ENCODE measurements at regions not wholly inside any gene's neighbourhood (a gene's known extent, or its start where the extent isn't known, plus 50 kb on each side); places are given as distances from the start of the nearest gene placed in this dataset.
"Not testable (repeated sequence)": the region's sequence is repeated elsewhere in the genome, so short reads cannot be mapped to it uniquely, and the experiment has no call there.

DNA sequence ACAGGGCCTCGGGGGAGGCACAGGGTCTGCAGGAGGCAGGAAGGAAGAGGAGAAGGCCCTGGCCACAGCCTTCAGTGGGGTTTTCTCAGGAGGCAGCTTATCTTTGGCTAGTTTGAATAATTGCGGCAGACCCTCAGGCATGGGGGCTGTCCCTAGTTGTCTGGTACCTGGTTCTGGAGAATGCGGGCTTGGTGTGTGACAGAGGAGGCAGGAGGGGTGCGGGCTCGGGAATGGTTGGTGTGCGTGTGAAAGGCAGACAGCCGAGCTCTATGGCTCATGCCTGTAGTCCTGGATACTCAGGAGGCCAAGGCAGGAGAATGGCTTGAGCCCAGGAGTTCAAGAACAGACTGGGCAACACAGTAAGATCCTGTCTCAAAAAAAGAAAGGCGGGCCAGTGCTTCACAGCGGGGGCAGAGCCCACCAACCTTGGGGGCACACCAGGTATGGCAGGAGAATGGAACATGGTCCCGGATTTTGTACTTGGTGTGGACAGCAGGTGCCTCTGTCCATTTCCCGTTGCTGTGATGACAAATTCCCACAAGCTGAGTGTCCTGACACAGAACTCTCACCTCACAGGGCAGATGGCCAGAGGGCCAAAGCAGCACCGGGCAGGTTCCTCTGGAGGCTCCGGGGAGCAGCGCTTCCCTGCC lies 640.6 kb downstream of the TBC1D22A start:
- H3K27me3 ChIP-seq (ENCODE audit: control insufficient read depth, insufficient read depth, low read length) = no peaks in the 10 kb centered on the region
- peak; percentile 16 for DNase-seq

GRCh38 chr22:47401976-47402770 lies 639.7 kb downstream of the TBC1D22A start:
- Histone ChIP-seq H3K27me3 (ENCODE audit: control insufficient read depth, insufficient read depth, low read length) (no peaks in the 10 kb centered on the region), H3K4me3 (ENCODE audit: insufficient read depth, low read depth, low read length) (no peak overlapping the region), H3K36me3 (replicated peaks; ENCODE audit: control insufficient read depth, insufficient read depth, low read length) (no peaks in the 10 kb centered on the region)
- peak; percentile 28 for DNase-seq

More for the DNA sequence above, 640.6 kb downstream of the TBC1D22A start:
- no peak overlapping the region for H3K4me3 ChIP-seq (ENCODE audit: insufficient read depth, low read depth, low read length)
- no peaks in the 10 kb centered on the region for H3K36me3 ChIP-seq (replicated peaks; ENCODE audit: control insufficient read depth, insufficient read depth, low read length)

DNA sequence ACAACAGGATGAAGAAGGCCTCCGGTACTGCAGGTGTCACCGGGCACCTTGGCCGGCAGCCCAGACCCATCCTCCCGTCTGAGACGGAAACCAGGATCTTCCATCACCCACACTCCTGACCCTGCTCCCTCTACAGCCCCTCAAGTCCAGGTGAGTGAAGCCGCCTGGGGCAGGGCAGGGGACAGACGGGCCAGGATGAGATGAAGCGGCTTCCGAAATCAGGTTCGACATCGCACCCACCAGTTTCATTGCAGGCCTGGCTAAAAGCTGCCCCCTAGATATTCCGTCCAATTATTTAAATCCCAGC lies 639.1 kb downstream of the TBC1D22A start:
- peak; percentile 17 for DNase-seq
- Histone ChIP-seq H3K36me3 (replicated peaks; ENCODE audit: control insufficient read depth, insufficient read depth, low read length) (no peaks in the 10 kb centered on the region), H3K27me3 (ENCODE audit: control insufficient read depth, insufficient read depth, low read length) (no peaks in the 10 kb centered on the region), H3K4me3 (ENCODE audit: insufficient read depth, low read depth, low read length) (no peak overlapping the region)

DNA sequence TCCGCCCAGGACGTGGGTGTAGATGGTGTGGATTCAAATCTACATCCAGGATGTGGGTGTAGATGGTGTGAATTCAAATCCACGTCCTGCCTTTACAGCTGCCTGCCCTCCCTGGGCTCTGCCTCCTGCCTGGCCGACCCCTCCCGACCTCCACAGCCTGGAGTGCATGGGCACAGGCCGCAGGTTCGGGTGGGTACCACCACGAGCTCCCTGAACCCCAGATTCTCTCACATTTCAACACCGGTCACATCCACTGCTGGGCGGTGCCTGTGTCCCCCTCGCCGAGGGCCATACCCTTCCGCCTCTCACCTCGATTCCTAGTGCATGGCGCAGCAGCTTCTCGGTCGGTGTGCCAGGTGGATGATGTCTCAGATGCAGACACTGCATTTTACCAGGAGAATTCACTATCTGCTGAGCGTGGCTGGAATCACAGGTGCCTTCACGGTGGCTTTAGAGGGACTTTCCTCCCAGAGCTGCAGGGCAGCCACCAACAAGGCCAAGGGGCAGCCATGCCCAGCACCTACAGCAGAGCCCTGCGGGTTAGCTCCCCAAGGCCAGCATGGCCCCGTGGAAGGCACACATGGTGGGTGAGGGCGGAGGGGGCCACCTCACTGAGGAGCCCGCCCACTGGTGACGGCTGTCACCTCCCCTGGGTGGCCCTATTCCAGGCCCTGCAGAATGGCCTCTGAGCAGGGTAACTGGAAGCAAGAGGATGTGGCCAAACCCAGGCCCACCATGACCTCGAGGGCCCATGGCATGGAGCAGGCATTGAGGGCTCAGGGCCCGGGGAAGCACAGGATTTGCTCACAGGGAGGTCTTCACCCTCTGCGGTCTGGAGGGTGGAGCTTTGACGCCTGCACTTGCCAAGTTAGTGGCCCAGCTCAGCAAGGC lies 638.5 kb downstream of the TBC1D22A start:
- no peaks in the 10 kb centered on the region for H3K27me3 ChIP-seq (ENCODE audit: control insufficient read depth, insufficient read depth, low read length)
- H3K36me3 ChIP-seq (replicated peaks; ENCODE audit: control insufficient read depth, insufficient read depth, low read length) = no peaks in the 10 kb centered on the region
- no peak for DNase-seq
- no peak overlapping the region for H3K4me3 ChIP-seq (ENCODE audit: insufficient read depth, low read depth, low read length)

- H3K27me3 ChIP-seq (ENCODE audit: control insufficient read depth, insufficient read depth, low read length); H3K36me3 ChIP-seq (replicated peaks; ENCODE audit: control insufficient read depth, insufficient read depth, low read length); H3K4me3 ChIP-seq (ENCODE audit: insufficient read depth, low read depth, low read length); DNase-seq: not testable (repeated sequence)
These were observed 637.7 kb downstream of the TBC1D22A start for GRCh38 chr22:47400131-47400530.

- no peak for DNase-seq
- H3K4me3 ChIP-seq (ENCODE audit: insufficient read depth, low read depth, low read length) = no peak overlapping the region
- no peaks in the 10 kb centered on the region for H3K27me3 ChIP-seq (ENCODE audit: control insufficient read depth, insufficient read depth, low read length)
- no peaks in the 10 kb centered on the region for H3K36me3 ChIP-seq (replicated peaks; ENCODE audit: control insufficient read depth, insufficient read depth, low read length)
These were observed 636.7 kb downstream of the TBC1D22A start for GRCh38 chr22:47398921-47399790.

DNA sequence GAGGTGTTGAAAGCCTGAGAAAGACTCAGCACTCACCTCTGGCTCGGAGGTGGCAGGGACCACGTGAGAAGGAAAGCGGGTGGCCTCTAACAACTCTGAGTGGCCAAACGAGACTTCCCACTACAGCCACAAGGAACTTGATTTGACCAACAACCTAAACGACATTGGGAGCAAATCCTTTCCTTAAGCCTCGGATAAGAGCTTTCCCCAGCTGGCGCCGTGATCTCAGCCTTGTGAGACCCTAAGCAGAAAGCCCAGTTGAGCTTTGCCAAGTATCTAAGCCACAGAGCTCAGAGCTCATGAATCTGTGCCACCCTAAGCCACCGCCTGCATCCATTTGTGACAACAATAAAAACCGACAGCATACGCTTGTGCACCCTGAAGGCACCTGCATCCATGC lies 636.0 kb downstream of the TBC1D22A start:
- H3K4me3 ChIP-seq (ENCODE audit: insufficient read depth, low read depth, low read length) = no peak overlapping the region
- DNase-seq = peak; percentile 26
- no peaks in the 10 kb centered on the region for H3K27me3 ChIP-seq (ENCODE audit: control insufficient read depth, insufficient read depth, low read length)
- no peaks in the 10 kb centered on the region for H3K36me3 ChIP-seq (replicated peaks; ENCODE audit: control insufficient read depth, insufficient read depth, low read length)

DNA sequence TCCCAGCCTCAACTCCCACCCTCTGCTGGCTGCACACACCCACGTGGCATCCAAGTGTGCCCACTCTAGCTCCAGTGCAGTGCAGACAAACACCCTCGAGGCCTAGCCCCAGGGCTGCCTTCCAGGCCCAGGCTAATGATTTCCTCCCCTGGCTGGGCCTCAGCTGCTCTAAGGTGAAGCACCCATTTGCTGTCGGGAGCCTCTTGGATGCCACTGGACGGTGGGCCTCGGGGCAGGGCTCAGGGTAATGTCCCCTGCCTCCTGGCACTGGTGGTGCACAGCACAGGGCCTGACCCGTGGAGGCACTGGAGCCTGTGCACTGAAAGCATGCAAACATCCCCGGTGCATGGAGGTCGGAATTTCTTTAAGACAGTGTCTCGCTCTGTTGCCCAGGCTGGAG lies 635.2 kb downstream of the TBC1D22A start:
- H3K4me3 ChIP-seq (ENCODE audit: insufficient read depth, low read depth, low read length) = no peak overlapping the region
- H3K36me3 ChIP-seq (replicated peaks; ENCODE audit: control insufficient read depth, insufficient read depth, low read length) = no peaks in the 10 kb centered on the region
- no peaks in the 10 kb centered on the region for H3K27me3 ChIP-seq (ENCODE audit: control insufficient read depth, insufficient read depth, low read length)
- DNase-seq = no peak

- Histone ChIP-seq H3K36me3 (replicated peaks; ENCODE audit: control insufficient read depth, insufficient read depth, low read length) (no peaks in the 10 kb centered on the region), H3K27me3 (ENCODE audit: control insufficient read depth, insufficient read depth, low read length) (no peaks in the 10 kb centered on the region), H3K4me3 (ENCODE audit: insufficient read depth, low read depth, low read length) (no peak overlapping the region)
- DNase-seq = peak; percentile 26
These were observed 634.1 kb downstream of the TBC1D22A start for GRCh38 chr22:47396515-47396914.

DNA sequence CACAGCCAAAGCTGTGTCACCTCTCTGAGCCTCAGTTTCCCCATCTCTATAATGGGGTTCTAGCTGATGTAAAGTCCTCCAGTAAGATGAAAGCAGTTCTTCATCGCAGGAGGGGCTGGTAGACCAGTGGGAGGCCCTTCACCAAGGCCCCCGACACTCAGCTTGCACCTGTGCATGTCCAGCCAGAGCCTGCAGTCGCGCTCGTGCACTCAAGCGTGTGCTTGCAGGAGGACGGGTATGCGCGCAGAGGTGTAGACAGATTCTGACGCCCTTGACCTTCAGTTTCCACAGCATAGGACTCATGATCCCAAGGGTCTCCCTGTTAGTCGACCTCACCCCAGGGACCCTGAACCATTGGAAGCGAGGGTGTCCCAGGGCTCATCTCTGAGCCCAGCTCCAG lies 633.7 kb downstream of the TBC1D22A start:
- DNase-seq = peak; percentile 10
- Histone ChIP-seq H3K36me3 (replicated peaks; ENCODE audit: control insufficient read depth, insufficient read depth, low read length) (no peaks in the 10 kb centered on the region), H3K27me3 (ENCODE audit: control insufficient read depth, insufficient read depth, low read length) (no peaks in the 10 kb centered on the region)

GRCh38 chr22:47395481-47395880 lies 633.0 kb downstream of the TBC1D22A start:
- H3K4me3 ChIP-seq (ENCODE audit: insufficient read depth, low read depth, low read length) = no peak overlapping the region
- H3K27me3 ChIP-seq (ENCODE audit: control insufficient read depth, insufficient read depth, low read length) = no peaks in the 10 kb centered on the region
- DNase-seq = no peak
- no peaks in the 10 kb centered on the region for H3K36me3 ChIP-seq (replicated peaks; ENCODE audit: control insufficient read depth, insufficient read depth, low read length)

More for the DNA sequence above, 633.7 kb downstream of the TBC1D22A start:
- H3K4me3 ChIP-seq (ENCODE audit: insufficient read depth, low read depth, low read length) = no peak overlapping the region

DNA sequence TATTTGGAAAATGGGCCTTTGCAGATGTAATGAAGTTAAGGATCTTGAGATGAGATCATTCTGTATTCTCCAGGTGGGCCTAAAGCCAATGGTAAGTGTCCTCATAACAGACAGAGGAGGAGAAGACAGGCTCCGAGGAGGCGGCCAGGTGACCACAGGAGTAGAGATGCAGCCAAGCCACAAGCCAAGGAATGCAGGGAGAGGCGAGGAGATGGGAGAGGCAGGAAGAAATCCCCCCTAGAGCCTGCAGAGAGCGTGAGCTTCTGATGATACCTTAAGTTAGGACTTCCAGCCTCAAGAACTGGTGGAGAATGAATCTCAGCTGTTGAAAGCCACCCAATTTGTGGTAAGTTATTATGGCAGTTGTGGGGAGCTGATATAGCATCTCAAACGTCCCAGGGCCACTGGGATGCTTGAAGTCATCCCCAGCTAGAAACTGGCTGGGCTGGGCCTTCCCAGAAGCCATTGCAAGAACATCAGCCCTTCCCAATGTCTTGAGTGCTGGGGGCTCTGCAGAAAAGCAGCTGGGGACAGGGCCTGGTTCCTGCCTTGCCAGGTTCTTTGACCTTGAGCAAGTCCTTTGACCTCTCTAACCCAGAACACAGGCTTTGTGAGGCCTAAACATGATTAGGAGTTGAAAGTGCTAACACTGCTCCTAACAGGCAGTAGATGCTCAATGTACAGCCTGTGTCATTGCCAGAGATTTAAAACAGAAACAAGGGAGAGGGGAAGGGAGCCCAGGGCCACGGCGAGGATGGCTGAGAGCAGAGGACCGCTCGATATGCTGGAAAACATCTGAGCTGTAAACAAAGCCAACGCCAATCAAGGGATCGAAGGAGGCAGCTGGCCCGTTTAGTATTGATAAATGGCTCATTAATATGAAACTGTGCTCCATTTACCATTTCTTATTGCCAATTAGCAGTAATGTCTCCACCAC lies 632.3 kb downstream of the TBC1D22A start:
- H3K27me3 ChIP-seq (ENCODE audit: control insufficient read depth, insufficient read depth, low read length) = no peaks in the 10 kb centered on the region
- DNase-seq = no peak
- no peaks in the 10 kb centered on the region for H3K36me3 ChIP-seq (replicated peaks; ENCODE audit: control insufficient read depth, insufficient read depth, low read length)
- no peak overlapping the region for H3K4me3 ChIP-seq (ENCODE audit: insufficient read depth, low read depth, low read length)

GRCh38 chr22:47393191-47393590 lies 630.7 kb downstream of the TBC1D22A start:
- Histone ChIP-seq H3K27me3 (ENCODE audit: control insufficient read depth, insufficient read depth, low read length) (no peaks in the 10 kb centered on the region), H3K4me3 (ENCODE audit: insufficient read depth, low read depth, low read length) (no peak overlapping the region), H3K36me3 (replicated peaks; ENCODE audit: control insufficient read depth, insufficient read depth, low read length) (no peaks in the 10 kb centered on the region)
- DNase-seq = no peak

Data from H7 (cell line).